Heart left ventricle (tissue), 13 donors: ENCODE measurements at regions not wholly inside any gene's neighbourhood (a gene's known extent, or its start where the extent isn't known, plus 50 kb on each side); places are given as distances from the start of the nearest gene placed in this dataset.

ENCODE experiments used
- POLR2A ChIP-seq, 2 donors: fragments of 450-650 bp; IDR thresholded peaks; one replicate each; pipeline ENCODE4 v1.6.1; 2017; ENCODE audit warnings: antibody characterized with exemption in 2 of 2, mild to moderate bottlenecking in 2 of 2, moderate library complexity in 2 of 2
- TF ChIP-seq, protein P1 (sequence below), 12 donors: fragments of 200-600 bp; sonication (generic) in 4 of 12; IDR thresholded peaks; one replicate each; pipeline versions ENCODE4 v1.5.0 to v1.8.0; 2018 to 2022; ENCODE audit warnings: antibody characterized with exemption in 12 of 12, mild to moderate bottlenecking in 5 of 12
- donor health status: ischemic (EF 13 %, LVEDD 7.1; RV severe dilation, severe dysfunction).
- donor health status: DM: no; HTN: yes; CAD: no.
- donor health status: DM: no; HTN: no; CAD: no.
- donor health status: ischemic (EF 25% LVEDD 6.9; RV normal size, moderate dysfunction).
- donor health status: ischemic (EF 25% LVEDD 5.7; RV mildly dilated, moderate dysfunction).
- donor health status: ischemic (EF 35%, LVEDD 5.7; RV mildly dilated, moderate dysfunction).
- donor health status: nonischemic (EF 11% LVEDD 7.7; RV severe dilation, severe dysfunction).
- donor health status: DM: yes; HTN: yes; CAD: no.
- donor health status: PGD.
- donor health status: ischemic (EF 29% LVEDD 5.4; RV normal size, mild dysfunction).
- donor health status: nonischemic (EF 23%, LVEDD 6.1; RV moderate dilation, normal function).

- TF ChIP-seq, protein P1, sequence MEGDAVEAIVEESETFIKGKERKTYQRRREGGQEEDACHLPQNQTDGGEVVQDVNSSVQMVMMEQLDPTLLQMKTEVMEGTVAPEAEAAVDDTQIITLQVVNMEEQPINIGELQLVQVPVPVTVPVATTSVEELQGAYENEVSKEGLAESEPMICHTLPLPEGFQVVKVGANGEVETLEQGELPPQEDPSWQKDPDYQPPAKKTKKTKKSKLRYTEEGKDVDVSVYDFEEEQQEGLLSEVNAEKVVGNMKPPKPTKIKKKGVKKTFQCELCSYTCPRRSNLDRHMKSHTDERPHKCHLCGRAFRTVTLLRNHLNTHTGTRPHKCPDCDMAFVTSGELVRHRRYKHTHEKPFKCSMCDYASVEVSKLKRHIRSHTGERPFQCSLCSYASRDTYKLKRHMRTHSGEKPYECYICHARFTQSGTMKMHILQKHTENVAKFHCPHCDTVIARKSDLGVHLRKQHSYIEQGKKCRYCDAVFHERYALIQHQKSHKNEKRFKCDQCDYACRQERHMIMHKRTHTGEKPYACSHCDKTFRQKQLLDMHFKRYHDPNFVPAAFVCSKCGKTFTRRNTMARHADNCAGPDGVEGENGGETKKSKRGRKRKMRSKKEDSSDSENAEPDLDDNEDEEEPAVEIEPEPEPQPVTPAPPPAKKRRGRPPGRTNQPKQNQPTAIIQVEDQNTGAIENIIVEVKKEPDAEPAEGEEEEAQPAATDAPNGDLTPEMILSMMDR (IDR thresholded peaks at IDR 0.05): no peak
- no peak for TF ChIP-seq POLR2A (IDR thresholded peaks at IDR 0.05)
Measured at GRCh38 chr2:145102706-145103105, 582.8 kb upstream of the ZEB2 start.
